Glomerular visceral epithelial cell (primary cell): ENCODE measurements at regions not wholly inside any gene's neighbourhood (a gene's known extent, or its start where the extent isn't known, plus 50 kb on each side); places are given as distances from the start of the nearest gene placed in this dataset.

ENCODE experiments used
- DNase-seq: peaks from one replicate; pipeline ENCODE4 v3.0.0-alpha.2; 2016; ENCODE audit errors: extremely low spot score

GRCh38 chr2:157056200-157056676 lies 201.3 kb upstream of the GALNT5 start:
- DNase-seq, result peak; percentile 71

DNA sequence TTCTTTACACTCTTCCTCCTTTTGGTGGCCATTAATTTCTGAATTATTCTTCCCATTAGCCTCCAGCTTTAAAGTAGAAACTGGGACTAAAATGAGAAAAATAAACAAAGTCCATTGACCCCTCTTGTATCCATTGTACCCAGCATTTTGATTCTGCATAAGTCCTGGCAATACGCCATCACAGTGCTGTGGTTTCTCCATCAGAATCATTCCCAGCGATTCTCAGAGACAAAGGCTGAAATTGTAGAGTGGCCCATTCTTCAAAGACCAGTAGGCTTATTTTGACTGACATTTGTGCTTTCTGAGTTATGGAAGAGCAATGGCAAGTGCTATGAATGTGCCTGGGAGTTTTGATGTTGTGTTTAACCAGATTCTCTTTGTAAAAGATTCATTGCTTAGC lies 199.3 kb upstream of the GALNT5 start:
- DNase-seq, result no peak

DNA sequence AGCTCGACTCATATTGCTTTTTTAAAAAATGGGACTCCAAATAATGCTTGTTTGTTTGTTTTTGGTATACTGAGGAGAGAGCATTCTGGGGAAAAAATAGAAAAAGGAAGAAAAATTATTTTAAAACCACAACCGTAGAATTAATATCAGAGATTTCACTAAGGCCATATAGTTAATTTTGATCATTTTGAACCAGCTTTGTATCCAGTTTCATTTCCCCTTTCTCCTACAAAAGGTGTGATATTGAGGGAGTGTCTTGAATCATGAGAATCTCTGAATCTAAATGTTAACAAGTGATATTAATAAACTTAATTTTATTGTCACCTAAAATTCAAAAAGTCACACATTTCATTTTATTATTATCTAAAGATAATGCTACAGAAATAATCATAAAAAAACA lies 198.5 kb upstream of the GALNT5 start:
- no peak for DNase-seq

DNA sequence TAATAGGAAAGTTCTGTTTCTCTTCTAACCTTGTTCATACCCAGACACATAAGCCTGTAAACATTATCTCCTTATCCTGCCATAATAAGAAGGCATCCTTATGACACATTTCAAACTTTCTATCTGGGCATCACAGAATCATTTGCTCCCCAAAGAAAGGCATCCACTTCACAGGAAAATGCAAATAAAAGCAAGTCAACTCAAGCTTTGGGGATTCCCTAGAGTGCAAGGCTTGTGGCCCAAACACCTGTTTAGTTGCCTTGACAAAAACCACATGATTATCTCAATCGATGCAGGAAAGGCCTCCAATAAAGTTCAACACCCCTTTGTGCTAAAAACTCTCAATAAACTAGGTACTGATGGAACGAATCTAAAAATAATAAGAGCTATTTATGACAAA lies 195.7 kb upstream of the GALNT5 start:
- no peak for DNase-seq

DNA sequence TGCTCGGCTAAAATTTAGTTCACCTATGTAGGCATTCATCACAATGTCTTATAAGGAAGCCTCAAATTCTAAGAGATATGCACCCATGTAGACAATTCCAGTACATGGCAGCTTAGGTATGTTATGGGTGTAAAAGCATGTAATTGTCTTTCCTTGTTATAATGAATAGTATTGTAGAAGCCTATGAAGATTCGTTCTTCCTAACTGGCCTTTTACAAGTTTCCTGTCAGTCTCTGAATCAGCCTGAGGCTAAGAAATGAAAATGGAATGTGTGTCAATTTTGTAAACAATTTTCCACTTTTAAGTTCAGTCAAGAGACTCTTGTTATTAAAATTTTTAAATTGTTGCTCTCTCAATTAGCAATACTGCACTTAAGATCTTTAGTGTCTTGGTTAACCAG lies 189.9 kb upstream of the GALNT5 start:
- no peak for DNase-seq

GRCh38 chr2:157068237-157068636 lies 189.3 kb upstream of the GALNT5 start:
- no peak for DNase-seq

GRCh38 chr2:157075924-157076323 lies 181.6 kb upstream of the GALNT5 start:
- DNase-seq, result no peak

DNA sequence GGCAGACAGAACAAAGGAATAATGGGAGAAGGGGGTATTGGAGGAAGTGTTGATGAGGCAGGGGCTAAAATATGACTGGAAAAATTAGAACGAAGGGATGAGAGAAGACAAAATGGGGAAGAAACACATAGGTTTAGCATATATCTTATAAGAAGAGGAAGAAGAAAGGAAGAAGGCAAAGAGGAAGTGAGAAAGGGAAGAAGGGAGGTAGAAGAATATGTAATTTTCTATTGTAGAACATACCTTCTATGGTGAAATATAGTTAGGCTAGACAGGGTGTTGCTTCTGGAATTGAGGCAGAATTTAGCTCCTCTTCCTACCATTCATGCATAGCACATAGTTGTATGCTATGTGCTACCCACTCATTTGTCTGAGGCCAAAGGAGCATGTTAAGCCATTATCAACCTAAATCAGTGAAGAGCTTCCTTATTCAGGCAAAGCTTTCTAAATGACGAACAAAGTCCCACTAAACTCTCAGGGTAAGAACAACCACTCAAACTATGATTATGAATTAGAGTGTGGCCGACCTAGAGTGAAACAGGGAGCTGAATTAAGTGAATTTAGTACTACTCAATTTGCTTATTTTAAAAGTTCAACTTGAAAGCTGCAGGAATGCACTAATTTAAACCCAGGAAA lies 180.9 kb upstream of the GALNT5 start:
- DNase-seq, result no peak

GRCh38 chr2:157077753-157078350 lies 179.7 kb upstream of the GALNT5 start:
- DNase-seq, result no peak

DNA sequence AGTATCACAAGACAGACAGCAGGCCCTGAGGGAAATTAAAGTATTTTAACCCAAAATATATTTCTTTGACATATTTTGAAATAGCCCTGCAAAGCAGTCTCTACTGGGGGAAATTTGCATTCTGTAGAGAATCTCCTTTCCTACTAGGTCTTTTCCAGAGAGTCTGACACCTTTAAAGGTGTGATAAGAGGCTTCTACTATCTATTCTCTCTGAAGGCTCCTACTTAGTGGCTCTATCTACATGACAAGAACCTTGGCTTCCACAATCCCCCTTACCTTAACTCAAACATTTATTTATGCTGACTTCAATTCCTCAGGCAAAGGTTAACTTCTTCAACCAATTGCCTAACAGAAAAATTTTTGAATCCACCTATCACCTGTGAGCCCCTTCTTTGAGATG lies 174.6 kb upstream of the GALNT5 start:
- DNase-seq, result no peak

- no peak for DNase-seq
Observed at GRCh38 chr2:157085522-157085921, 172.0 kb upstream of the GALNT5 start.

DNA sequence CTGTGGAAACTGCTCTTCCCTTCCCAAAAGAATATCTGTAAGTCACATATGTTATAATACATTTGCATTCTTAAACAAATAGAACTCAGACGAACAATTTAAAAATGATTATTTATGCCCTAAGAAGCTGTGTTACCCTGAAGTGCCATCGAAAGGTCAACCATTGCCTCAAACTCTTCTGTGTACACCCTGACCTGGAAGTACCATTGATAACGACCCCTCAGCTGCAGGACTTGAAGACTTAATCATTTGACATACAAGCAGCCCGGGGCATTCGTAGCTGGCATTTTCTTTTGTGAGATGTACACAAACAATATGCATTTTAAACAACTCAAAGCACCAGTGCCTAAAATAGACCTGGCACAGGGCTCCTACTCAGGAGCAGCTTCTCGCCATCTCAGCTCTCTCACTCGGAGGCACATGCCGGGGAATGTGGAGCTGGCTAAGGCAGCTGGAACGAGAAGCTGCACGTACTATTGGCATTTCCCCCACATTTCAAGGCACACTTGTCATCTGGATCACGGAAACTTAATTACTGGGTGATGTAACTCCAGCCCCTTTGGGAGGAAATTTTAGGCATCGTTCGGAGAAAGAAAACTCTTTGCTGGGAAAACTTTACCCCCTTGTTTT lies 170.0 kb upstream of the GALNT5 start:
- no peak for DNase-seq

GRCh38 chr2:157093666-157094065 lies 163.8 kb upstream of the GALNT5 start:
- no peak for DNase-seq

GRCh38 chr2:157105372-157105771 lies 152.1 kb upstream of the GALNT5 start:
- DNase-seq, result no peak

DNA sequence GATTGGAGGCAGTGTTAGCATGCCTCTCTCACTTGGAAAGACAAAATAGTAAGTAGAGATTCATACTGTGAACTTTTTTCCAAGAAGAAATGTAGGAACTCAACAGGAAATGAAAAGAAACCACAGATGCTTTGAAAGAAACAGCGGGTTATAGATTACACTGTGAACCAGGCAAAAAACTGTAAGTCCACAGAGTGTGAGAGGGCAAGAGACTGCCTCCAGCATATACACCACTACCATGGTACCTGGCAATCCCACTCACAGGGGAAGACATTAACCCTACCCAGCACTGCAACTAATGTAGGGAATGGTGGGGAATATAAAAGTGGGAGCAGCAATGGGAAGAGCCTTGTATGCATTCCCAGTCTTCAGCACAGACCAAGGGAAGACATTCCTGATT lies 150.6 kb upstream of the GALNT5 start:
- peak; percentile 16 for DNase-seq

DNA sequence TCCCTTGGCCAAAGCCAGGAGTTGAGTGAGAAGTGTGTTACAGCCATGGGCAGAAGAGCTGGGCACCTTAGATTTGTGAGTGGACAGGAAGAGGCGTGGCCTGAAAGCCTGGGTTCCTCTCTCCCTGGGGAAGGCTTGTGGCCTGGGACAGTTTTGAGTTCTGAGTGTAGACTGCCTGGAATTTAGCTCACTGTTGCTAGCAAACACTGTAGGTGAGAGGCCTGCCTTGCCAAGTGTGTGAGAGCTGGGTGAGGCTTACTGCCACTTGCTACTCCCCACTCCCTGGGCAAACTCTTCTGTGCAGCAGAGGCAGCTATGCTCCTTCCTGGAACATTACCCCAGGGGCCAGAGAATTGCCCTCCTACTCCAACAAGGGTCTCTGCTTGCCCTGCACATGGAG lies 150.0 kb upstream of the GALNT5 start:
- peak; percentile 68 for DNase-seq

- peak; percentile 98 for DNase-seq
Observed at GRCh38 chr2:157107877-157108276, 149.6 kb upstream of the GALNT5 start.

DNA sequence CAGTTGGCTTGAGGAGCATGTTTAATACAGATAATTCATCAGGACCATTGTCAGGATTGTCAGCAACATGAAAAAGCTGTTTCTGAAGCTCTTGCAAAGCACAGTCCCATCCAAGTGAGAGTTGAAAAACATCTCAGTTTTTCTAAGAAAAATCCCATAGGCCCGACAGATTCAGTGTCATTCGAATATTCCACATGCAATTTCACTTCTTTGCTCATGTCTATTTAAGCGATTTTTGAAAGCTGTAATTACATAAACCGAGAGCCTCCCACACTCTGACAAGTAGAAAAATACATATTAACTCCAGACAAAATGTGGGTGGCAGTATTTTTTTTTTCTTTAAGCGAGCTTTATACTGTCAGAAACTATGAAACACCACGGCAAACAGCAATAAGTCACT lies 134.7 kb upstream of the GALNT5 start:
- DNase-seq, result no peak

DNA sequence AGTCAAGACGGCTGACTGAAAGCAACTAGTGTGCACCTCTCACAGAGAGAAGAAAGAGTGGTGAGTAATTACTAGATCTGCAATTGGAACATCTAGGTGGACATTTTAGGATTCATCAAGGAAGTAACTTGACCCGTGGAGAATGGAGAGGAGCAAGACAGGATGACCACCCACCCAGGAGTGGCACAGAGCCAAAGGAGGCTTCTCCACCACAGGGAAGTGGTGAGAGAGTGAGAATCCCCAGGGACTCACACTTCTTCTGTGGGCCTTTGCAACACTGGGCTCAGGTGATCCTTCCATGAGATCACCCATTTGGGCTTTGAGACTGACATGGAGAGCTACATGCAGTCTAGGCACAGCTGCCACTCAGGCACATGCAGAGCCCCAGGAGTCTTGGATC lies 132.8 kb upstream of the GALNT5 start:
- DNase-seq, result peak; percentile 16

DNA sequence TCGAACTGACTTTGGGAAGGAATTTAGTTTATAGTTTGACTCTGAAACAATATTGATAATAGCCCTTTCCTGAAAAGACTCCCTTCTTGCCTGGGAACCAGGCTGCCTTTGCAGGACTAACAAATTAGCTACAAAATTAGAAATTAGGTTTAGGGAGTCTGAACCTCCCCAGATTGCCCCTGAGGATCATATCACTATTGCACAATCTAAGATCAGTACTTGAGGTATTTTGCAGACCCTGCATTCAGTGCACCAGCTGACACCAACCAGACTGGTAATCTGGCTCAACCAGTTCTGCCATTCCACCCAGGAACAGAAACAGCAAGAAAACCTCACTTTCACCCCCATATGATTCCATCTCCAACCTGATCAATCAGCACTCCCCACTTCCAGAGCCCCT lies 131.8 kb upstream of the GALNT5 start:
- DNase-seq, result no peak

- no peak for DNase-seq
Observed at GRCh38 chr2:157127249-157128012, 130.1 kb upstream of the GALNT5 start.

GRCh38 chr2:157143901-157144300 lies 113.6 kb upstream of the GALNT5 start:
- no peak for DNase-seq

- no peak for DNase-seq
Observed at GRCh38 chr2:157149270-157149669, 108.2 kb upstream of the GALNT5 start.
